WI38 (cell line): ENCODE measurements at regions not wholly inside any gene's neighbourhood (a gene's known extent, or its start where the extent isn't known, plus 50 kb on each side); places are given as distances from the start of the nearest gene placed in this dataset.

Source experiments
- H3K4me3 ChIP-seq: 2 replicates; pipeline ENCODE4 v1.5.1; 2011; ENCODE audit warnings: low read depth, mild to moderate bottlenecking, control low read depth, low read length
- CTCF ChIP-seq: IDR thresholded peaks from 2 replicates; pipeline ENCODE4 v1.5.1; 2012; ENCODE audit warnings: low read depth, mild to moderate bottlenecking, control low read depth, low read length

- H3K4me3 ChIP-seq = no peak overlapping the region
- TF ChIP-seq CTCF = no peak
These were observed 237.9 kb upstream of the MYO3A start for GRCh38 chr10:25696013-25696708.

- no peak overlapping the region for H3K4me3 ChIP-seq
- TF ChIP-seq CTCF = no peak
These were observed 236.6 kb upstream of the MYO3A start for GRCh38 chr10:25697412-25697811.

GRCh38 chr10:25698638-25699037 lies 235.4 kb upstream of the MYO3A start:
- no peak overlapping the region for H3K4me3 ChIP-seq
- TF ChIP-seq CTCF = no peak

GRCh38 chr10:25699631-25700030 lies 234.4 kb upstream of the MYO3A start:
- H3K4me3 ChIP-seq = no peak overlapping the region
- TF ChIP-seq CTCF = no peak

GRCh38 chr10:25701652-25702051 lies 232.4 kb upstream of the MYO3A start:
- TF ChIP-seq CTCF = no peak
- H3K4me3 ChIP-seq = no peak overlapping the region

- no peak for TF ChIP-seq CTCF
- H3K4me3 ChIP-seq = no peak overlapping the region
These were observed 229.4 kb upstream of the MYO3A start for GRCh38 chr10:25704622-25705021.

GRCh38 chr10:25707572-25707971 lies 226.5 kb upstream of the MYO3A start:
- no peak overlapping the region for H3K4me3 ChIP-seq
- no peak for TF ChIP-seq CTCF
